Osteoblast (primary cell): ENCODE measurements at regions not wholly inside any gene's neighbourhood (a gene's known extent, or its start where the extent isn't known, plus 50 kb on each side); places are given as distances from the start of the nearest gene placed in this dataset.
A peak's percentile ranks its signal among the peaks of the same experiment; 100 is the strongest.

ENCODE experiments used
- DNase-seq: peaks from one replicate; pipeline ENCODE4 v3.0.0; 2011; ENCODE audit warnings: low spot score, mixed read lengths; ENCODE audit not compliant: insufficient read length; ENCODE audit errors: missing footprints
- H2AFZ ChIP-seq: 2 replicates; pipeline ENCODE4 v1.6.0; 2011; ENCODE audit warnings: mild to moderate bottlenecking, low read length
- H3K27ac ChIP-seq: 2 replicates; pipeline ENCODE4 v1.5.1; 2011; ENCODE audit warnings: mild to moderate bottlenecking, low read depth, low read length, moderate library complexity
- H3K27me3 ChIP-seq: 2 replicates; pipeline ENCODE4 v1.6.0; 2012; ENCODE audit warnings: mild to moderate bottlenecking, control low read depth, inconsistent platforms, low read length, moderate library complexity; ENCODE audit not compliant: insufficient read depth
- H3K36me3 ChIP-seq: 2 replicates; pipeline ENCODE4 v1.5.1; 2011; ENCODE audit warnings: mild to moderate bottlenecking, low read length, control low read depth, moderate library complexity; ENCODE audit not compliant: insufficient read depth
- H3K4me1 ChIP-seq: 2 replicates; pipeline ENCODE4 v1.5.1; 2011; ENCODE audit warnings: mild to moderate bottlenecking, low read length, control low read depth, moderate library complexity; ENCODE audit not compliant: insufficient read depth
- H3K4me2 ChIP-seq: 2 replicates; pipeline ENCODE4 v1.6.0; 2011; ENCODE audit warnings: mild to moderate bottlenecking, low read length; ENCODE audit not compliant: insufficient read depth
- H3K4me3 ChIP-seq: fragments of 200-600 bp; sonication (generic); 3 replicates; pipeline ENCODE4 v1.5.1; 2012; ENCODE audit warnings: mild to moderate bottlenecking, low read length, inconsistent platforms; ENCODE audit not compliant: insufficient read depth
- H3K79me2 ChIP-seq: 2 replicates; pipeline ENCODE4 v1.6.0; 2012; ENCODE audit warnings: mild to moderate bottlenecking, low read length, control low read depth, inconsistent platforms; ENCODE audit not compliant: insufficient read depth
- H3K9me3 ChIP-seq: 2 replicates; pipeline ENCODE4 v1.5.1; 2011; ENCODE audit warnings: low read depth, low read length, control low read depth
- H4K20me1 ChIP-seq: 2 replicates; pipeline ENCODE4 v1.6.0; 2012; ENCODE audit warnings: mild to moderate bottlenecking, low read length, control low read depth; ENCODE audit not compliant: insufficient read depth
- CTCF ChIP-seq: IDR thresholded peaks from 2 replicates; pipeline ENCODE4 v1.5.1; 2011; ENCODE audit warnings: mild to moderate bottlenecking, low read depth, low read length, moderate library complexity; ENCODE audit errors: extremely low read depth

DNA sequence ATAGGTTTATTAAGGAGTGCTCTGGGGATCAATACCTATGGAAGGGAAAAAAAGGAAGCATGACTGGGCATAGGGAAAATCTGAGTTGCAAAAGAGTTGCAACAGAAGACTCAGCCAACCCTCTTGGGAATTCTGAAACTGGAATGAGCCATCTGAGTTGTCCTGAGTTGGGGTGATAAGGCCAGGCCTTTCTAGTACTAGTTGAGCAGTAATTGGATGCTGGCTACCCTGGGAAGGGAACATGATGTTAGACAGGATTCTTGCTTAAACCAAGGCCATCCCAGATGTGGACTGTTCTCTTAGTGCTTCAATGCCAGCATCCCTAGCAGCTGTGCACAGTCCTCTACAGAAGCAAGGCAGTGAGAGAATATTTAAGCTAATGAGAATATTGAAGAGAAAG is 348.8 kb upstream of the GULP1 start:
- no peaks in the 10 kb centered on the region for H3K27me3 ChIP-seq
- no peak overlapping the region for H3K4me2 ChIP-seq
- H2AFZ ChIP-seq, result no peak overlapping the region
- H3K9me3 ChIP-seq, result no peaks in the 10 kb centered on the region
- H3K4me3 ChIP-seq, result no peak overlapping the region
- TF ChIP-seq CTCF, result no peak
- no peaks in the 10 kb centered on the region for H3K79me2 ChIP-seq
- no peak overlapping the region for H3K27ac ChIP-seq
- H3K4me1 ChIP-seq, result no peaks in the 10 kb centered on the region
- DNase-seq, result no peak
- H4K20me1 ChIP-seq, result no peaks in the 10 kb centered on the region
- H3K36me3 ChIP-seq, result no peaks in the 10 kb centered on the region

DNA sequence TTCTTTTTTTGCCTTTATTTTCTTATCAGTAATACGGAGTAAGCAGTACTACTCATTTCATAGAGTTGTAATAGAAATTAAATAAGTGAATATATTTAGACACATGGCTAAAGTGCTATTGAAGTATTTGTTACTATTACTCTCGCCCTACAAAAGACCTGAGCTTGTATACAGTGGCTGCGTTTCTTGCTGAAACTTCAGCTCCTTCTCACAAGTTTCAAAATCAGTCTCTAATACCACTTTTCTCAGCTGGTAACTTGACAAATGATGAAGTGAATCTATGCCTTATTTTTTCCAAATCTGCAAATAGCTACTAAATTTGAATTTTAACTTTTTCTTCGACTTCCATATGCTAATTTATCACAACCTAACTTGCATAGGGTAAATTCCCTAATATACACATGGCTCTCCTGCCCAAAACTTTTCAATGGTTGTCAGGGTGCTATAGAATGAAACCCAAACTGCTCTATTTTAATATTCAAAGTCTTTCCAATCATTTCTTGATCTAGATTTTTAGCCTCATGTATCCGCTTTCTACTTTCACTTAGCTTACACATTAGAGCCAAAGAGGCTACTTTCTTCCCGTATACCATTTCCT is 347.8 kb upstream of the GULP1 start:
- H3K79me2 ChIP-seq, result no peaks in the 10 kb centered on the region
- H3K27ac ChIP-seq, result no peak overlapping the region
- no peaks in the 10 kb centered on the region for H3K4me1 ChIP-seq
- H2AFZ ChIP-seq, result no peak overlapping the region
- no peak overlapping the region for H3K4me3 ChIP-seq
- no peaks in the 10 kb centered on the region for H3K27me3 ChIP-seq
- no peak overlapping the region for H3K4me2 ChIP-seq
- H3K9me3 ChIP-seq, result no peaks in the 10 kb centered on the region
- no peak for TF ChIP-seq CTCF
- H4K20me1 ChIP-seq, result no peaks in the 10 kb centered on the region
- no peaks in the 10 kb centered on the region for H3K36me3 ChIP-seq
- peak; percentile 29 for DNase-seq

GRCh38 chr2:187949859-187950258 is 341.8 kb upstream of the GULP1 start:
- no peaks in the 10 kb centered on the region for H3K27me3 ChIP-seq
- no peak overlapping the region for H3K27ac ChIP-seq
- no peaks in the 10 kb centered on the region for H3K36me3 ChIP-seq
- no peak for TF ChIP-seq CTCF
- H2AFZ ChIP-seq, result no peak overlapping the region
- no peaks in the 10 kb centered on the region for H3K4me1 ChIP-seq
- H3K4me3 ChIP-seq, result no peak overlapping the region
- no peak overlapping the region for H3K4me2 ChIP-seq
- no peaks in the 10 kb centered on the region for H3K9me3 ChIP-seq
- no peaks in the 10 kb centered on the region for H4K20me1 ChIP-seq
- H3K79me2 ChIP-seq, result no peaks in the 10 kb centered on the region
- no peak for DNase-seq

GRCh38 chr2:187951470-187952218 is 340.0 kb upstream of the GULP1 start:
- no peak for TF ChIP-seq CTCF
- no peaks in the 10 kb centered on the region for H3K4me1 ChIP-seq

More at GRCh38 chr2:187951470-187952218, 340.0 kb upstream of the GULP1 start:
- Histone ChIP-seq H4K20me1 (no peaks in the 10 kb centered on the region), H3K79me2 (no peaks in the 10 kb centered on the region), H3K9me3 (no peaks in the 10 kb centered on the region), H3K27me3 (no peaks in the 10 kb centered on the region), H3K4me3 (no peak overlapping the region), H3K36me3 (no peaks in the 10 kb centered on the region), H2AFZ (no peak overlapping the region), H3K4me2 (no peak overlapping the region), H3K27ac (no peak overlapping the region)
- DNase-seq, result no peak
